Activated CD4-positive, CD25-positive, alpha-beta regulatory T cell treated with anti-CD3 and anti-CD28 coated beads, Interleukin-2, amount 50 U/mL, for 24 hours (primary cell): ENCODE measurements at regions not wholly inside any gene's neighbourhood (a gene's known extent, or its start where the extent isn't known, plus 50 kb on each side); places are given as distances from the start of the nearest gene placed in this dataset.

Source experiments
- ATAC-seq, 2 donors: fragments of 150-1000 bp; cut with Tn5 transposase; one replicate each; pipeline ENCODE4 v1.10.0; 2021; ENCODE audit warnings: mild to moderate bottlenecking in 1 of 2, moderate library complexity in 1 of 2

DNA sequence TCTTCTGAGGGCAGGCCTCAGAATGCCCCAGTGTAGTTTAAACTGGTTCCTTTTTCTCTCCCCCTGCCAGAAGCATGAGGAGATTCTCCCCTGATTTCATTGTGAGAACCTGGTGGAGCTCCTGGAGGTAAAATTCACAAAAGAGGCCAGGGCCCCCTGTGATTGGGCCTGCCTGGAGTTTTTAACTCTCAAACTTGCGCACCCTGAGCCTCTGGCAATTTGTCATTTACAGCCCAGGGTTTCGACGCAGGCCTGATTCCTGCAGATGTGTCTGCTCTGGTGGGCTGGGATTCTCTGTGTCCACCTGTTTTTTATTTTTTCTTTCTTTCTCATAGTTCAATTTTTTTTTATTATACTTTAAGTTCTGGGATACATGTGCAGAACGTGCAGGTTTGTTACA lies 157.9 kb downstream of the ASB1 start:
- ATAC-seq: no peak

DNA sequence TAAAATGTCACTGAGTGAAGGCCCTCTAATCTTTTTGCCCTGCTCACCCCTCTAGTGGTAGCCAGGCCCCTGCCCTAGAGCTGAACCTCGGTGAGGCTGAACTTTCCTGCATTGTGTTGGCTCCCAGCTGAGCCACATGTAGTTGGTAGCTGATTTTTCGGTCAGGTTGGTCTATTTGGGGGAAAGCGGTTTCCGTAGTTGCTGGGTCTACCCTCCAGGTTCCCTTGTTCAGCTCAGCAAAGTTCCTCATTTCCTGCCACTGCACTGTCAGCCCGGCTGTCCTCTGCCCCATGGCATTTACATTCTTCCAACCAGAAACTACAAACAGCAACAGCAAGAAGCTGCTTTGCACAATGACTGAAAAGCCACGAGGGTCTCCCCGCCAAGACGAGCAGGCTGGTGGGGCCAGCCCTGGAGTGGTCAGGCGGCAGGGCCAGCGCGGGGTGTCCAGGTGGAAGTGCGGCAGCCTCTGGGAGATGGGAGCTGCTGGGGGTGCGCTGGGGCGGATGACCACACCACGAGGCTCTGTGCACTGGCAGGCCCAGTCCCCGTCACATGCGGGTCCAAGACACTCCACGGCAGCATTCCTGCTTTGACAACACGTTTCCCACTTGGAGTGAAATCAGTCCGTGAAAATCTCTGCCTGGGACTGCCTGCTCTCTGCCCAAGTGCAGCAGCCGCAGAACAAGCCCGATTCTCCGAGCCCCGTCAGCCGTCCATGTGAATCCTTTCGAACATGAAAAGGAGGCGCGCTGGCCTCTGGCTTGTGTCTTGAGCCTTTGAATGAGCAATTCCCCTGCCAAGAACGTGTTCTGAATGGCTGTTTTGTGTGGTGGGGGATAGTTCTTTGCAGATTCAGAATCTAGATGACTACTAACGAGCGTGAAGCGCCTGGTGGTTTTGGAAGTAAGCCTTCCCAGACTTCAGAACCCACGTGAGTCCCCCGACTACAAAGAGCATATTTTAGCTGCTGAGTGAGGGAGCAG lies 159.4 kb downstream of the ASB1 start:
- no peak for ATAC-seq

DNA sequence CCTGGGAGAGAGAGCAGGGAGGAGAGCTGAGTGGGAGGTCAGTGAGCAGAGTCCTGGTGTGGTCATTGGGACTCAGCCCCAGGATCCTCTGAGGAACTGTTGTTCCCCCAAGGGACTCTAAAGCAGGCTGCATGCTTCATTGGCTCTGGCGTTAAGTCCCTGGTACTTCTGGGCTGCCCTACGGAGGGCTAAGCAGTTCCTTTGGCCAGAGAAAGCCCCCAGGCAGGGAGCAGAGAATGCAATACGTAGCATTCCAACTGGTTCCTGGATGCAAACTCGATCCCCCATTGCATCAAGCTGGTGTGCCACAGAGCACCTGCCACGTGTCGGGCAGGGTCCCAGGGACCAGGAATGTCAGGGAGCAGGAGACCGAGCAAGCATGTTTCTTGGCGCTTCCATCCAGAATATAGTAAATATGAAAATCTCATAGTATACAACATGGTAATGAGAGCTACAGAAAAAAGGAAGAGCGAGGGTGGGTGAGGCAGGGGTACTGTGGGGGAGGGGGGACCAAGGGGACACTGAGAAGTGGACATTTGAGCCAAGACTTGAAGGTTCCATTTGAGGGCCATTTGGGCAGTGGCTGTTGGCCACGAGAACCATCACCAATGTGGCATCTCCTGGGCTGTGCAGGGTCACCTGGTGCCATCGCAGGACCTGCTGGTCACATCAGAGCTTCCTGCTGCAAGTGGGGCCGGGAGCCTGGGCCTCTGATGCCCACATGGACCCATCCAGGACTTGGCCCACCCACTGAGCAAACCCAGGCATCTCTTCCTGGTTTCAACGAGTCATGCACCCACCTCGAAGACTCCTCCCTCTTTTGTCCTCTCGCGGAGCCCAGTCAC lies 160.4 kb downstream of the ASB1 start:
- no peak for ATAC-seq

DNA sequence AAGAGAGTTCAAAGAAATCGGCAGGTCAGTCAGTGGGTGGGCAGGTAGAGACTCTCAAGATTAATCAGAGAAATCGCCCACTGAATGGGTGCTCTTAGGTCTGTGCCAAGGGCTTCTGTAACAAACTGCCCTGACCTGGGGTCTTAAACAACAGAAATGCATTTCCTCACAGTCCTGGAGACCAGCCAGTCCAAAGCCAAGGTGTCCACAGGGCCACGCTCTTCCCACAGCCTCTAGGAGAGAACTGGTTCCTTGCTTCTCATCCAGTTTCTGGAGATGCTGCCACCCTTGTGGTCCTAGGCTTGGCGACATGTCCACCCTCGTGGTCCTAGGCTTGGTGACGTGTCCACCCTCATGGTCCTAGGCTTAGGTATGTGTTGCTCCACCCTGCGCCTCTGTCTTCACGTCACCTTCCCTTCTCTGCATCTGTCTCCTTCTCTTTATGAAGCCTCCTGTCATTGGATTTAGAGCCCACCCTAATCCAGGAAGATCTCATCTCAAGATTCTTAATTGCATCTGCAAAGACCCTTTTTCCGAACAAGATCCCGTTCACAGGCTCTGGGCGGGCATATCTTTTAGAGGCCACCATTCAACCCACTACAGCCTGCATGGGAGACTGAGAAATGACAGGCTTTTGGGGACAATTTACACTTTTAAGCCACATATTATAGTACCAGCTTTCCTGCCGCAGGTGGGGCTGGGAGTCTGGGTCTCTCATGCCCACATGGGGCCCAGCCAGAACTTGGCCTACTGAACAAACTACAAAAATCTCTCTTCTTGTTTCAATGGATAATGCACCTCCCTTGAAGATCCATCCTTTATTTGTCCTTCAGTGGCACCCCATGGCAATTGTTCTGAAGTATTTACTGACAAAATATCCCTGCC lies 161.3 kb downstream of the ASB1 start:
- no peak for ATAC-seq

DNA sequence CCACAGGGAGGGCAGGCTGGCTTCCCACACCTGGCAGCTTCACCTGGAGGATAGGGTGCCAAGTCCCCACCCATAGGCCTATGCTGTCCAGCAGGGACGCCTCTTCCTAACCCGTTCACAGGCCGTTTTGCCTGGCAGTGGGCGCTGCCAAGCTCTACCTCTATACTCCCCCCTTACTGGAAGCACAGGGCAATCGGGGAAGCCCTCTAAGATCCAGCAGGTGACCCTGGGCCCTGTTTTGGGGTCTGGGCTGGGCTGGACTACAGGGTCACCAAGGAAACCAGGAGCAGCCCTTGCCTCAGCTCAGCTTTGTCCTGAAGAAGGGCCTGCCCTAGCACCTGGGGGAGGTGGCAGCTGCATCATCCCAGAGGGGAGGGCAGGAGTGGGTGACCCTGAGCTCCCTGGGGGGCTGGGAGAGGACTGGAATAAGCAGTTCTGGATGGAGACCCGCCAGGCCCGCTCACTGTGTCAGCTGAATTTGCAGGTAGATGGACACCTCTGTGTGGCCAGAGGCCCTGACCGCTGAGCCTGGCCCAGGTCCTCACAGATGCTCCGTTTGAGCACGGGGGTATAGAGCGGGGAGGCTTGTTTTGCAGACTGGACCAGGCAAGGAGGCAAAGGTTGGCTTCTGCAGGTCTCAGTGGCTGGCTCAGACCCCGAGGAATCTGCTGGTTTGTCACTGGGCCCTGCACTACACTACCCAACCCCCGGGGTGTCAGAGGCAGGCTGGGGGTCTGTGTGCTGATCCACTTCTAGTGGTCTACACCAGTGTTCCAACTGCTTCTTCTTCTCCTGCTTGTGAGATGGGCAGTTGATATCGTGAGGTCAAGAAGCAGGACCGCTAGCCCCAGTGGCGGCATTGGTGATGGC lies 163.1 kb downstream of the ASB1 start:
- no peak for ATAC-seq

DNA sequence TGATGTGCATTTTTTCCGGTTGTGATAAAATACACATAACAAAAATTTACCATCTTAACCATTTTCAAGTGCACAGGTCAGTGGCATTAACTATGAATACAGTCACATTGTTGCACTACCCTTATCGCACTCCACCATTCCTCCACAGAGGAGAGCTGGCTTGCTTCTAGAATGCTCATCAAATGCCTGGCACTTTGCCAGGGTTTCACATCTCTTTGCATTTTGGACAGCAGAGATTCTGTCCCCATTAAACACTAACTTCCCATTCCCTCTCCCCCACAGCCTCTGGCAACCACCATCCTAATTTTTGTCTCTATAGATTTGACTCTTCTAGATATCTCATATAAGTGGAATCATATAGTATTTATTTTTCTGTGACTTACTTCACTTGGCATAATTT lies 165.0 kb downstream of the ASB1 start:
- no peak for ATAC-seq

DNA sequence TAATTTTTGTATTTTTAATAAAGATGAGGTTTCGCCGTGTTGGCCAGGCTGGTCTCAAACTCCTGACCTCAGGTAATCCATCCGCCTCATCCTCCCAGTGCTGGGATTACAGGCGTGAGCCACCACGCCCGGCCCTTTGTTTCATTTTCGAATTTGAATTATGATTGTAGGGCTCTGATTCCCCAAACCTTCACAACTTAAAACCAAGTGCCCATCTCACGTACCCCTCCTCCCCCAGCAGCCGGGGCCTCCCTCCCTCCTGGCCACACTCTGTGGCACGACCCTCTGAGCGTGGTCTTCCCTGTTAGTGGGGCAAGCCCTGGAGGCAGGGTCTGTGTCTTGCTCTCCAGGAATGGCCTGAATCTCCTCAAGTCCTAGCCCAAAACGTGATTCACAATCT lies 166.5 kb downstream of the ASB1 start:
- no peak for ATAC-seq

DNA sequence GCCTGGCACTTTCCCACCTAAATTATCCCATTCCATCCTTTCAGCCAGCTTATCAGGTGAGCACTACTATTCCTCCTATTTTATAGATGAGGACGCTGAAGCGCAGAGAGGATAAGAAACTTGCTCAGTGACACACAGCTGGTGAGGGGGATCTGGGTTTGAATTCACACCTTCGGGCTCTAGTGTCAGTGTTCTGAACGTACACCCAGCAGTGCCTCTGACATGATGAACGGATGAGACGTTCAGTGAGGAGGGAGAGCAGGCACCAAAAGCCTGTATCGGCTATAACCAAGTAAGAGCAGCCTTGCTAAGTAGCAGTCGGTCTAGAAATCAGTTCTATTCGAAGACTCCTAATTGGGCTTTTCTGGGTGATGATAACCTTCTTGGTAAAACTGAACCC lies 167.0 kb downstream of the ASB1 start:
- no peak for ATAC-seq

DNA sequence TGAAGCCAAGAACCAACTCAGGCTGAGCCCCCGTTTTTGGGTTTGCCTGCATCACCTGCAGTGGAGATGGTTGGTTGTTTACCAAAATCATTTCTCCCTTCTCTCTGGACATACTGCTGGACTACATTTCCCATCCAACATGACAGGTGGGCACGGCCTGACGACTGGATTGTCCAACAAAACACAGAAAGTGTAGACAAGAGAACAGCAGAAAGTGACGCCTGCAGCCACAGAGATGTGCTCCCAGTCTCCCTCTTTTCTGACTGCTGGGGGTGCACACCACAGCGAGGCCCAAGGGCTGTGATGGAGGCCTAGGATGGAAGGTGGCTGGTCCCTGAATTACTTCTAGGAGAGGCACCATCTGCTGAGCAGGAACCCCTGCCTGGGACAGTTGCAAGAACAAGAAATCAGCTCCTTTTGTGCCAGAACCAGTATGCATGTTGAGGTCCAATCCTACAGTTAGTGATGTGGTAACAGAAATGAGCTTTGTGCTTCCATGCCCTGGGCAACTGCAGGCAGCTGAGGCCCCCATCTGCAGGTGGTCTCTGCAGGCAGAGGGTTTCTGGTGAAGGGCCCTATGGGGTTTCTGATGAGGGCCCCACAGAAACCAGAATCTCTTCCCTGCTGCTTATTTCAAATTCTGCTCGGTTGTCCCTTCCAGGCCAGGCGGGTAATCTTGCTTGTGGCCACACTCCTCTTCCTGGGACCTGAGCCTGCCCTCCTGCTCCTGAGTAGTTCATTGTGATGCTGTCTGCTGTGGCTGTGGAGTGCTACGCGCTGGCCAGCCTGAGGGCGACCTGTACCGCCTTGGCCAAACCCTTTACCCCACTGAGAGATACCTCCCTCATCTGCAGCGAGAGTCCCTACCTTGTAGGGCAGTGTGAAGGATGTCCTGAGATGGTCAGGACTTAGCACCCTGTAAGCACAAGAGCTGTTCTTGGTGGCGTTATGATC lies 168.3 kb downstream of the ASB1 start:
- no peak for ATAC-seq

DNA sequence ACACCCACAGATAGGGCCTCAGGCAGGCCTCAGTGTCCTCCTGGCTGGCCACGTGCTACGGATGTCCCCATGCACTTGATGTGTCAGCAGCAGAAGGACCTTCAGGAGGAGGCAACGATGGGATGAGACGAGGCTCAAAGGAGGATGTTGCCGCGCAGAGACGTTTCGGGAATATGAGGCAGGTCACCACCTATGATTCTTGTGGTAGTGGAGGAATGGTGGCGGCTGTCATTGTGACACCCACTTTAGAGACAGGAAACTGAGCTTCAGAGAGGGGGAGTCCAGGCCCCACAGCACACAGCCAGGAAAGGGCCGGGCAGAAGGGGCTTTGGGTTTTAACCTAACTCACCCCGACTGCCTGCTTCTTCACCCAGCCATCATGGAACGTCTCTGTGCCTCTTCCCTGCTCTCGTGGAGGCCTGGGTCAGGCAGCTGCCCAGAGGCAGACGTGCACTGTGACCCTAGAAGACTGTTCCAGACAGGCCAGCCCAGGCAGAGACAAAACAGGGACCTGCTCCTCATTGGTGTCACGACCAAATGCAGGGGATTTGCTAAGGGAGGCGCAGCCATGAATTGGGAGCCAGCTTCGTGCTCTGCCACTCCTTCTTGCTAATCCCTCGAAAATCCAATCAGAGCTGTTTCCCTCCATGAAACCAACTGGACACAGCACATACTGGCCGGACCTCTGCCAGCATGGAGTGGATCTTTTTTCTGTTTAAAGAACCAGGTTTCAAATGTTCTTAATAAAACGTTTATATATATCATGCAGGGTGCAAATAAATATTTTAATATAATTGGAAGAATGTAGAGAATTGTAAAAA lies 169.2 kb downstream of the ASB1 start:
- ATAC-seq: no peak

DNA sequence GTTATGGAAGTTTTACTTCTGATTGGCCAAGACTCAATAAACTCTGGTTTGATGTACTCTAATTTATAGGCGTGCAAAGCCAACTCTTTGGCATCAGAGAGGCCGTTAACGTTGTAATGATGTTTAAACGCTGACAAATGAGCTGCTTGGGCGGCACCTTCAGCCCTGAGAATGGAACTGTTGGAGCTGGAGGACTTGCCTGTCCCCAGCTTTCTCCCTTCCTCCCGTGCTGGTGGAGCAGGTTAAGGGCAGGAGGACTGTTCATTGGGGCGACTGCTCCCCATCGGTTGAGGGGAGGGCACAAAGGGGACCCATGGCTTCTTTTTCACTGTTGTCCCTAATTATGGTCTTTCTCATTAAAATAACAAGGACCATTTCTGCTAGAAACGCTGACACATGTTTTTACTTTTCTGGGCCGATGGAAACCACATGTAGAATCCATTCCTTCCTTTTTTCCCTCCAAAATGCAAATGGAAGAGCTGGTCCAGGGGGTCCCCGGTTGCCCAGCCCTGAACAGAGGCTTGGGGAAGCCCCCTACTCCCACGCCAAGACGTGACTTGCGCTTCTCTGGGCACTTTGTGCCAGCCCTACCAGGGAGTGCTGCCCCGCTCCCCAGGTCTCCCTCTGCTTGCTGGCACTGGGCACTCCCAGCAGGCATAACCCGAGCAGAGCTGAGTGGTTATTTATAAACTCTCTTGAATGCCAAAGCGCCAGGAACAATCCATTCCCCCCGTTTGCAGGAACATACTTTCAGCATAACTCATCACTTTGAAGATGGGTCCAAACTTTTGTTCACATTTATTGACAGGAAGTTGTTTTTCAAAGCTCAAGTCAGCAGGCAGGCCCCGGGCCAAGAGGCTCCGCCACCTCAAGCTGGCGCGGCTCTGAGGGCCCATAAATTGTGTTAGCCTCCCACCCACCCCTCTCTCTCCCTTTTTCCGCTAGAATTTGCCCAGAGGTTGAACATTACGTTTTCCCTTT lies 170.1 kb downstream of the ASB1 start:
- ATAC-seq: no peak

DNA sequence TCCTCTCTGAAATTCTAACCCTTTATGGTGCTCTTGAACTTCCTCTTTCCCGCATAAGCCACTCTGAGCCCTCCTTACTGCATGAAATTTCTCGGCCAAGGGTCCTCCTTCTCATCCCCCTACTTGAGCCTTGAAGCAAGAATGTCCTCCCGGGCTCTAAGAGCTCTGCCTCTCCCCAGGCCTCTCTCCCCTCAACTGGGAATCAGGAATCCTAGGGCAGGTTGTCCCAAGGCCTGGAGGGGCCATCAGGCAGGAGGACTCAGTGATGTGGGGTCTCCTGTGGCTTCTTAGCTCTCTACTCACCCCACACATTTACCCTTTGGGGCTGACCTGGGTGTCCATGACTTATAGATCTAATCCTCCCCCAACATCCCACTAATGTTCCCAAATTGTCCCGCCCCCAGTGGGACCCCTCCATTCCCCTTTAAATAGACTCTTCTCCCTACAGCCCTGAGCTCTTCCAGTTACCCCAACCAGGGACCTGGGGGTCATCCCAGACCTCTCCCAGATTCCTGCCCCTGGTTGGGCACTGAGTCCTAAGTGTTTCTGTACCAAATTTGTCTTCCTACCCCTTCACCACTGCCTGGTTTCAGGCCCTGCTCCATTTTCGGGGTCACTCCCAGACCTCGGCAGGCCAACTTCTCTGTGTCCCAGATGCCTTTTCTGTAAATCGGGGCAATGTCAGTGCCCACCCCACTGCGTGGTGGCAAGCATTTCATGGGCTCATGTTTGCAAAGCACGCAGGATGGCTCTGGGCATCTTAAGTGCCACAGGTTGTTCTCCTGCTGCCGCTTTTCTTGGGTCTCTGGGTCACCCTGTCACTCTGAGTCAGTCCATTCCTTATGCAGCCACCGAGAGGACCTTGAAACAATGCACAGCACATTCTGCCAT lies 171.2 kb downstream of the ASB1 start:
- no peak for ATAC-seq

DNA sequence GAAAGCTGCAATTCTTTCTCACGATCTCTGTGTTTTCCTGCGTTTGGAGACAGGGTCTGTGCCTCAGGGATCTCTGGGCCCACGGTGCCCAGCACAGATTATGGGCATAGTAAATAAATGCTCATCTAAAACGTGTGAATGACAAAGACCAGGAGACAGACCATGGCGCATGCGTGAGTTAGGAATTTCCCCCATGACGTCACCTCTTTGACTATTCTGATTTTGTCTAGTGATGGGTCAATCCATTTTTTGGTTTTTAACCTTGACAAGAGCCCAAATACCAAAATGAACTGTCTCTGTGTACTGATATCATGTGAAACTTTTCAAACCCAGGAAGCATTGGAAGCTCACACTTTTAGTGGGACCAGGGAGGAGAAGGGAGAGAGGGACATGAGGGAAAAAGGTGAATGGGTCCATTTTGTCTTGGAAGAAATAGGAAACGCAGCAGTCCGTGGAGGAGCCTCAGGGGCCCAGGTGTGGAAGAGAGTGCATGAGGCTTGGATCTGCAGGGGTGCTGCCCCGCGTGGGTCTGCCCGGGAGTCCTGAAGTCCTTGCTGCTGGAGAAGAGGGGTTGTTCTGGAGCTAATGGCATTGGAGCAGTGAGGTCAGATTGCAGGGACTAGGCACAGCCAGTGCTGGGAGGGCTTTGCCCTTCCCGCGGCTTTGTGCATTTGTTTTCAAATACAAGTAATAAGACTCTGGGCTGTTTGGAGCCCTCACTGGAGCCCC lies 172.2 kb downstream of the ASB1 start:
- ATAC-seq: no peak

DNA sequence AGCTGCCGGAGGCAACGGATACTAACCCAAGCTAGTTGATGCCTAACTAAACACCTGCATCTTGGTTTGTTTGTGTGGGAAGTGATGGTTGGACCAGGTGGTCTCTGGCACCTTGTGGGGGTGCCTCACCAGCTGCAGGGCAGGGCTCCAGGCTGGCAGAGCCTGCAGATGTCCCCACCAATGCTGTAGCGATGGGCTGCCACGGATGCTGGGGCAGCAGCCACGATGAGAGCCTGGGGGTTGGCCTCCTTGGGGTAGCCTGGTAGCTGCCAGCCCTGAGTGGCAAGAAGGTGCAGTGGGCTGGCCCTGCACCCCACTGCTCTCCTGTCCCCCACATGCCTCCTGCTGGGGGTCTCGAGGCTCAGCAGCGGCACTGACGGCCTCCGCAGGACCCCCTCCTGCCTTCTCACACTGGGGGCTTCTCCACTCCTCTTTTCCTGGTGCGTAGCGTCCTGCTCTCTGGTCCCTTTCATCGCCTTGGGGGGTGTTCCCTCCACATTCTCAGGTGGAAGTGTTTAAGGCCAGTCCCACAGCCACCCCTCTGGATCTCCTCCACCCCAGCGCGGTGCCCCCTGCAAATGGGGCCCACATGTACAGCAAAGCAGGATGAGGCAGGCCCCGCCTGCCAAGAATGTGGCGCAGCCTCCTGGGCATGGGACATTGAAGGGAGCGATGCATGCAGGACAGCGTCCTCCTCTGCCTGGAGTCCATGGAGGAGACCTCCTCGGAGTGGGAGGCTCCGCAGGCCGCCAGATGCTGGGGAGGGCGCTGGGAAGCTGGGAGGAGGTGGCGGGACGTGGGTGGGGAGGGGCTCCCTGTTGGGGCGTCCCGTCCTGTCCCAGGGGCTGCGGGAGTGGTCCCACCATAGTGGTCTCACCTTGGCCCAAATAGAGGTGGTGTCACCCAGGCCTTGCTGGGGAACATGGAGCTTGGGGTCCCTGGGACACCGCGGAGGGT lies 173.1 kb downstream of the ASB1 start:
- no peak for ATAC-seq
